ENCODE measurements at regions not wholly inside any gene's neighbourhood (a gene's known extent, or its start where the extent isn't known, plus 50 kb on each side); places are given as distances from the start of the nearest gene placed in this dataset.

DNA sequence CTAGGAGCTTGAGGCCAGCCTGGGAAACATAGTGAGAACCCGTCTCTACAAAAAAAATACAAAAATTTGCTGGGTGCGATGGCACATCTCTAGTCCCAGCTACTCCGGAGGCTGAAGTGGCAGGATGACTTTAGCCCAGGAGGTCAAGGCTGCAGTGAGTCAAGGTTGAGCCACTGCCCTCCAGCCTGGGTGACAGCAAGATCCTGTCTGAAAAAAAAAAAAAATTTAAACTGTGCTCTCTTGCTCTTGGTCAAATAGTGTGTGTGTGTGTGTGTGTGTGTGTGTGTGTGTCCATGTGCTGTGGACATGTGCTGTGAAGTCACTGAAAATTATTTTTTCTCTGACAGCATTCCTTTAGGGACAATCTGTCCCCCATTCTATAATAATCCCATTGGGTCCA, 62.1 kb upstream of the TCF7L2 start:
- Mint-ChIP-seq H3K9me3 (peaks cover 24% of the 10 kb centered on the region), H3K36me3 (ENCODE audit: low read depth) (no peaks in the 10 kb centered on the region), H3K27ac (no peak overlapping the region), H3K4me3 (no peak overlapping the region), H3K4me1 (peaks cover 25% of the 10 kb centered on the region), H3K27me3 (ENCODE audit: insufficient read depth) (peaks cover 18% of the 10 kb centered on the region)
- 75 to 91% methylated on average over 3 of the region's 3 CpGs for WGBS, 2 experiments (ENCODE audit: insufficient coverage in 1 of 2, insufficient read length in 1 of 2)
- Histone ChIP-seq H3K27me3 (ENCODE audit: control insufficient read depth, insufficient read depth, low read length, poor library complexity, severe bottlenecking) (no peaks in the 10 kb centered on the region), H3K9me3 (ENCODE audit: control insufficient read depth, low read length) (peaks cover 25% of the 10 kb centered on the region), H3K36me3 (ENCODE audit: control insufficient read depth, insufficient read depth, low read length) (no peaks in the 10 kb centered on the region), H3K9ac (ENCODE audit: extremely low read depth, low read length, poor library complexity, severe bottlenecking) (no peak overlapping the region), H3K27ac (ENCODE audit: low read depth, low read length) (no peak overlapping the region), H3K4me1 (ENCODE audit: control insufficient read depth, insufficient read depth, low read length) (peaks cover 6% of the 10 kb centered on the region), H3K4me3 (ENCODE audit: low read length) (no peak overlapping the region)
- DNase-seq = no peak
- TF ChIP-seq, protein P1, sequence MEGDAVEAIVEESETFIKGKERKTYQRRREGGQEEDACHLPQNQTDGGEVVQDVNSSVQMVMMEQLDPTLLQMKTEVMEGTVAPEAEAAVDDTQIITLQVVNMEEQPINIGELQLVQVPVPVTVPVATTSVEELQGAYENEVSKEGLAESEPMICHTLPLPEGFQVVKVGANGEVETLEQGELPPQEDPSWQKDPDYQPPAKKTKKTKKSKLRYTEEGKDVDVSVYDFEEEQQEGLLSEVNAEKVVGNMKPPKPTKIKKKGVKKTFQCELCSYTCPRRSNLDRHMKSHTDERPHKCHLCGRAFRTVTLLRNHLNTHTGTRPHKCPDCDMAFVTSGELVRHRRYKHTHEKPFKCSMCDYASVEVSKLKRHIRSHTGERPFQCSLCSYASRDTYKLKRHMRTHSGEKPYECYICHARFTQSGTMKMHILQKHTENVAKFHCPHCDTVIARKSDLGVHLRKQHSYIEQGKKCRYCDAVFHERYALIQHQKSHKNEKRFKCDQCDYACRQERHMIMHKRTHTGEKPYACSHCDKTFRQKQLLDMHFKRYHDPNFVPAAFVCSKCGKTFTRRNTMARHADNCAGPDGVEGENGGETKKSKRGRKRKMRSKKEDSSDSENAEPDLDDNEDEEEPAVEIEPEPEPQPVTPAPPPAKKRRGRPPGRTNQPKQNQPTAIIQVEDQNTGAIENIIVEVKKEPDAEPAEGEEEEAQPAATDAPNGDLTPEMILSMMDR (conservative IDR thresholded peaks at IDR 0.05) = no peak

DNA sequence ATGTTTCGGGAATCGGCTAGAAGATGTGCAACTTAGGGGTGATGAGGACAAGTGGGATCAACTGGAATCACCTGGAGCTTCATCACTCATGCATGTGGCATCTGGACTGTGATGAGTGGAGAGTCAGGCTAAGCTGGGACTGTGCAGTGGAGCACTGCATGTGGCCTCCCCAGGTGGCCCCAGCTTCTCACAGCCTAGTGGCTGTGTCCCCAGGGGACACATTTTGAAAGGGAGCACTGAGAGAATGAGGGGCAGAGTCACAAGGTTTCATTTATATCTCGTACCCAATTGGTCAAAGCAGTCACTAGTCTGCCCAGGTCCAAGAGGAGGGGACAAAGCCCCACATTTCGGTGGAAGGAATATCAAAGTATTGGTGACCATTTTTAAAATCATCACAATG, 54.8 kb upstream of the TCF7L2 start:
- Mint-ChIP-seq H3K4me3 (no peak overlapping the region), H3K27ac (no peak overlapping the region)
- DNase-seq = no peak

DNA sequence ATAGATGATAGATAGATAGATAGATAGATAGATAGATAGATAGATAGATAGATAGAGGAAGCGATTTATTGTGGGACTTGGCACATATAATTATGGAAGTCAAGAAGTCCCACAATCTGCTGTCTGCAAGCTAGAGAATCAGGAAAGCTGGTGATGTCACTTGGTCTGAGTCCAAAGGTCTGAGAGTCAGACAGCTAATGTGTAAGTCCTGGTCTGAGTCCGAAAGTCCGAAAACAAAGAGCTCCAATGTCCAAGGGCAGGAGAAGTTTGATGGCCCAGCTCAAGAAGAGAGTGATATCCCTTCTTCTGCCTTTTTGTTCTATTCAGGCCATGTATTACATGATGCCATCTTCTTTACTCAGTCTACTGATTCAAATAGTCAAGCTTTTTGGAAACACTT, 53.8 kb upstream of the TCF7L2 start:
- 94 to 96% methylated on average over 2 to 3 of the region's 3 CpGs for WGBS, 2 experiments (ENCODE audit: insufficient coverage in 1 of 2, insufficient read length in 1 of 2)
- TF ChIP-seq, protein P1 (conservative IDR thresholded peaks at IDR 0.05) = no peak
- Histone ChIP-seq H3K4me1 (ENCODE audit: control insufficient read depth, insufficient read depth, low read length) (peaks cover 8% of the 10 kb centered on the region), H3K27me3 (ENCODE audit: control insufficient read depth, insufficient read depth, low read length, poor library complexity, severe bottlenecking) (no peaks in the 10 kb centered on the region), H3K9me3 (ENCODE audit: control insufficient read depth, low read length) (peaks cover 6% of the 10 kb centered on the region), H3K4me3 (ENCODE audit: low read length) (no peak overlapping the region), H3K9ac (ENCODE audit: extremely low read depth, low read length, poor library complexity, severe bottlenecking) (no peak overlapping the region), H3K36me3 (ENCODE audit: control insufficient read depth, insufficient read depth, low read length) (no peaks in the 10 kb centered on the region), H3K27ac (ENCODE audit: low read depth, low read length) (no peak overlapping the region)
- no peak for DNase-seq
- no peaks in the 10 kb centered on the region for H3K36me3 Mint-ChIP-seq (ENCODE audit: low read depth)
- H3K4me1 Mint-ChIP-seq = peaks cover 28% of the 10 kb centered on the region
- H3K9me3 Mint-ChIP-seq = peaks cover 10% of the 10 kb centered on the region
- H3K27ac Mint-ChIP-seq = no peak overlapping the region
- H3K27me3 Mint-ChIP-seq (ENCODE audit: insufficient read depth) = peaks cover 15% of the 10 kb centered on the region
- H3K4me3 Mint-ChIP-seq = no peak overlapping the region

More for the DNA sequence above, 54.8 kb upstream of the TCF7L2 start:
- peaks cover 12% of the 10 kb centered on the region for H3K27me3 Mint-ChIP-seq (ENCODE audit: insufficient read depth)
- 57 to 85% methylated on average over 2 to 4 of the region's 4 CpGs for WGBS, 2 experiments (ENCODE audit: insufficient coverage in 1 of 2, insufficient read length in 1 of 2)
- peaks cover 10% of the 10 kb centered on the region for H3K9me3 Mint-ChIP-seq
- peaks cover 25% of the 10 kb centered on the region for H3K4me1 Mint-ChIP-seq
- Histone ChIP-seq H3K4me3 (ENCODE audit: low read length) (no peak overlapping the region), H3K36me3 (ENCODE audit: control insufficient read depth, insufficient read depth, low read length) (no peaks in the 10 kb centered on the region), H3K9me3 (ENCODE audit: control insufficient read depth, low read length) (peaks cover 6% of the 10 kb centered on the region), H3K4me1 (ENCODE audit: control insufficient read depth, insufficient read depth, low read length) (peaks cover 8% of the 10 kb centered on the region), H3K27ac (ENCODE audit: low read depth, low read length) (no peak overlapping the region), H3K27me3 (ENCODE audit: control insufficient read depth, insufficient read depth, low read length, poor library complexity, severe bottlenecking) (no peaks in the 10 kb centered on the region), H3K9ac (ENCODE audit: extremely low read depth, low read length, poor library complexity, severe bottlenecking) (no peak overlapping the region)
- TF ChIP-seq, protein P1 (conservative IDR thresholded peaks at IDR 0.05) = no peak
- no peaks in the 10 kb centered on the region for H3K36me3 Mint-ChIP-seq (ENCODE audit: low read depth)
